K562 (cell line): ENCODE measurements at regions not wholly inside any gene's neighbourhood (a gene's known extent, or its start where the extent isn't known, plus 50 kb on each side); places are given as distances from the start of the nearest gene placed in this dataset.

Source experiments
- ATAC-seq: fragments of 200-7000 bp; cut with Tn5 transposase; 3 replicates; pipeline ENCODE4 v1.9.1; 2020; ENCODE audit warnings: moderate library complexity
- BruUV-seq: library from RNA; stranded (reverse); fragments of 400-500 nt; replicated peaks from 2 replicates; lab custom pipeline; 2021; lab: Mats Ljungman, UMichigan
- CTCF ChIA-PET: fragments of 300-600 bp; formaldehyde crosslinking; extraction: SDS; loops from one replicate; lab custom pipeline; 2021; ENCODE audit warnings: low intra/inter-chr PET ratio; lab: Yijun Ruan, JAX
- POLR2A ChIA-PET: fragments of 300-600, 350-650 bp; sonication (Branson Sonifier 250); formaldehyde crosslinking; extraction: SDS; loops from one replicate; lab custom pipeline; 2021; ENCODE audit warnings: antibody characterized with exemption, inconsistent platforms; lab: Yijun Ruan, JAX
- DNase-seq, 4 experiments: peaks; one replicate each; pipeline versions ENCODE4 v3.0.0 to v3.0.0-alpha.2; 2011 to 2018; ENCODE audit warnings: low spot score in 3 of 4, mixed read lengths in 3 of 4; ENCODE audit errors: extremely low read depth in 1 of 4
- FAIRE-seq: peaks from 2 replicates; lab custom pipeline; 2011; peaks lifted over from hg19 to GRCh38; lab: Jason Lieb, UNC
- H2AFZ ChIP-seq: 2 replicates; pipeline ENCODE4 v1.6.0; 2011; ENCODE audit warnings: low read depth, low read length, control low read depth, inconsistent platforms
- H3K27ac ChIP-seq: fragments of 200-600 bp; 3 replicates; pipeline ENCODE4 v1.8.0; 2011; ENCODE audit warnings: low read depth, mild to moderate bottlenecking, control low read depth, inconsistent platforms, low read length, moderate library complexity, mixed read lengths; ENCODE audit errors: extremely low read depth
- H3K27me3 ChIP-seq, 2 experiments: fragments of 300-600 bp in 1 of 2; 2 replicates in 1 of 2; 3 replicates in 1 of 2; pipeline versions ENCODE4 v1.6.0 to v1.8.0; 2011; ENCODE audit warnings: inconsistent platforms in 2 of 2, low read length in 2 of 2, mild to moderate bottlenecking in 1 of 2, mixed read lengths in 1 of 2, moderate library complexity in 1 of 2; ENCODE audit not compliant: control insufficient read depth in 2 of 2, insufficient read depth in 2 of 2
- H3K36me3 ChIP-seq: fragments of 300-600 bp; 3 replicates; pipeline ENCODE4 v1.8.0; 2011; ENCODE audit warnings: mild to moderate bottlenecking, low read length, inconsistent platforms; ENCODE audit not compliant: control insufficient read depth, insufficient read depth
- H3K4me1 ChIP-seq, 2 experiments: fragments of 200-600 bp in 1 of 2; replicated peaks in 1 of 2; 2 replicates in 1 of 2; 3 replicates in 1 of 2; pipeline versions ENCODE4 v1.5.1 to v1.8.0; 2011; ENCODE audit warnings: inconsistent platforms in 2 of 2, low read length in 2 of 2, mild to moderate bottlenecking in 1 of 2, mixed read lengths in 1 of 2, moderate library complexity in 1 of 2; ENCODE audit not compliant: control insufficient read depth in 2 of 2, insufficient read depth in 2 of 2
- H3K4me2 ChIP-seq: 2 replicates; pipeline ENCODE4 v1.6.1; 2011; ENCODE audit warnings: low read length, control low read depth, inconsistent platforms, mixed read lengths; ENCODE audit not compliant: insufficient read depth
- H3K4me3 ChIP-seq: fragments of 200-600 bp; sonication (generic), shearing (Covaris generic); 2 replicates; pipeline ENCODE4 v1.5.1; 2016; ENCODE audit warnings: control low read depth, inconsistent platforms
- H3K79me2 ChIP-seq: fragments of 200-600 bp; 3 replicates; pipeline ENCODE4 v1.8.0; 2011; ENCODE audit warnings: low read length, inconsistent platforms; ENCODE audit not compliant: control insufficient read depth, insufficient read depth
- H3K9ac ChIP-seq, 2 experiments: 2 replicates each; pipeline versions ENCODE4 v1.6.0 to v1.6.1; 2011; ENCODE audit warnings: low read depth in 2 of 2, low read length in 2 of 2, control low read depth in 1 of 2, inconsistent platforms in 1 of 2, mild to moderate bottlenecking in 1 of 2, mixed read lengths in 1 of 2; ENCODE audit not compliant: insufficient read depth in 1 of 2
- H3K9me1 ChIP-seq: one replicate; pipeline ENCODE4 v1.6.0; 2011; ENCODE audit warnings: inconsistent platforms, mild to moderate bottlenecking, low read length, moderate library complexity; ENCODE audit not compliant: control insufficient read depth, insufficient read depth
- H3K9me3 ChIP-seq: replicated peaks from 2 replicates; pipeline ENCODE4 v1.5.1; 2011; ENCODE audit warnings: low read depth, low read length, inconsistent platforms; ENCODE audit not compliant: control insufficient read depth, insufficient read depth
- H4K20me1 ChIP-seq: replicated peaks from 2 replicates; pipeline ENCODE4 v1.6.1; 2011; ENCODE audit warnings: low read length, inconsistent platforms, mixed read lengths; ENCODE audit not compliant: control insufficient read depth, insufficient read depth
- ARID2 ChIP-seq: fragments of 450-650 bp; IDR thresholded peaks from 2 replicates; pipeline ENCODE4 v1.6.1; 2017; ENCODE audit warnings: antibody characterized with exemption, mild to moderate bottlenecking
- CREBBP ChIP-seq: IDR thresholded peaks from one replicate; pipeline ENCODE4 v1.6.1; 2012; ENCODE audit warnings: low read depth, mild to moderate bottlenecking, control low read depth, inconsistent platforms, low read length
- DPF2 ChIP-seq: fragments of 450-650 bp; IDR thresholded peaks from 2 replicates; pipeline ENCODE4 v1.6.1; 2016
- HDAC3 ChIP-seq: fragments of 450-650 bp; IDR thresholded peaks from 2 replicates; pipeline ENCODE4 v1.6.1; 2018; ENCODE audit warnings: borderline replicate concordance, mild to moderate bottlenecking, moderate library complexity; ENCODE audit not compliant: partially characterized antibody
- NBN ChIP-seq: fragments of 450-650 bp; IDR thresholded peaks from 2 replicates; pipeline ENCODE4 v1.6.1; 2016; ENCODE audit warnings: low read depth, mild to moderate bottlenecking
- NCOA2 ChIP-seq, 2 experiments: fragments of 450-650 bp; IDR thresholded peaks; 2 replicates each; pipeline ENCODE4 v1.6.1; 2018; ENCODE audit warnings: mild to moderate bottlenecking in 2 of 2, moderate library complexity in 1 of 2; ENCODE audit not compliant: partially characterized antibody in 2 of 2
- NR2C1 ChIP-seq, 2 experiments: fragments of 450-650 bp; IDR thresholded peaks; 2 replicates each; pipeline ENCODE4 v1.6.1; 2017; ENCODE audit warnings: mild to moderate bottlenecking in 2 of 2, antibody characterized with exemption in 1 of 2, inconsistent platforms in 1 of 2, missing compliant biosample characterization in 1 of 2, missing genetic modification characterization in 1 of 2
- POLR2AphosphoS5 ChIP-seq: IDR thresholded peaks from 2 replicates; pipeline ENCODE4 v1.6.1; 2011; ENCODE audit warnings: mild to moderate bottlenecking, low read depth, low read length, moderate library complexity; ENCODE audit not compliant: control insufficient read depth, insufficient read depth
- SRSF3 ChIP-seq: fragments of 200-400 bp; formaldehyde crosslinking; IDR thresholded peaks from 2 replicates; pipeline ENCODE4 v1.6.1; 2016; ENCODE audit warnings: mild to moderate bottlenecking, low read length, moderate library complexity; ENCODE audit not compliant: insufficient read depth
- ZBTB17 ChIP-seq: fragments of 450-650 bp; formaldehyde crosslinking; IDR thresholded peaks from 2 replicates; pipeline ENCODE4 v1.4.0; 2020; ENCODE audit warnings: mild to moderate bottlenecking
- WGBS: fragments of 100-300 bp; shearing (Covaris generic); methylation state at CpG from one replicate; pipeline ENCODE4 v1.1.6; 2016; ENCODE audit warnings: low coverage, mixed read lengths; ENCODE audit not compliant: insufficient coverage; ENCODE audit errors: missing lambda C conversion rate; 5-methylcytosine and 5-hydroxymethylcytosine counted together
- in situ Hi-C: fragments of 300-500 bp; cut with MboI; formaldehyde crosslinking; loops from 4 replicates; pipeline ENCODE4 v1.15.0; 2018; ENCODE audit warnings: inconsistent platforms, mixed read lengths
- intact Hi-C: fragments of 100-400 bp; cut with micrococcal nuclease; formaldehyde crosslinking; loops from 2 replicates; pipeline ENCODE4 v1.14.2; 2022
- TF ChIP-seq, protein P1 (sequence below): fragments of 450-650 bp; IDR thresholded peaks from 2 replicates; pipeline ENCODE4 v1.6.1; 2017; ENCODE audit warnings: mild to moderate bottlenecking, moderate library complexity
- TF ChIP-seq, protein P2 (sequence below): sonication (generic); formaldehyde crosslinking; IDR thresholded peaks from 2 replicates; pipeline ENCODE4 v1.8.0; 2022; ENCODE audit warnings: mild to moderate bottlenecking, missing genetic modification reagents, borderline replicate concordance
- TF ChIP-seq, protein P3 (sequence below), 2 experiments: fragments of 150-350 bp in 1 of 2; IDR thresholded peaks; 2 replicates each; pipeline ENCODE4 v1.6.1; 2012 to 2016; ENCODE audit warnings: low read depth in 2 of 2, low read length in 2 of 2, mild to moderate bottlenecking in 1 of 2, moderate library complexity in 1 of 2
- TF ChIP-seq, protein P4 (sequence below): sonication (generic); formaldehyde crosslinking; IDR thresholded peaks from 2 replicates; pipeline ENCODE4 v1.9.0; 2022; ENCODE audit warnings: mild to moderate bottlenecking, missing genetic modification reagents

DNA sequence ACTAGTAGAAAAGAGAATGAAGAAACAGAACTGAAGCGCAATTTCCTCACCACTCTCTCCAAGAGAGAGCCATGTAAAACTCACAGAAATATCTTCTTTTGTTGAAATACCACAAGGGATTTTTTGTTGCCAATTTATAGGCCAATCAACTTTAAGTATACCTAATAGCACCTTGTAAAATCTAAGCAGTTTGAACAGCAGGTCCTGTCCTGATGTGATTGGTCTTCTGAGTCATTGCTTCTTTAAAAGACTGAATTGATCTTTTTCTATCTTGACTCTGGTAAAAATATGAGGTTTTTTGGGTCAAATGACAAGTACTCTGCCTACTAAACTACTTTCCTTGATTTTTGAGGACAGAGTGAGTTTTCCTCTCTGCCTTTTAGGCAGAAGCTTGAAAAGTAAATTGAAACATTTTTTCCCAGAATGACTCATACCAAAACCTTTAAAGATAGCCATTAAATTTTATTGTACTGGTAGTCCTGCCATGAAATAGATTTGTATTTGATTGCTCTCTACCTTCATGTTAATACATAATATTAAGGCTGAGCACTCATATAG is 343.9 kb upstream of the CBLB start:
- CTCF ChIA-PET = no interaction called here
- DNase-seq (no peak), FAIRE-seq (no peak), ATAC-seq (no peak)
- in situ Hi-C loops = no loop called here
- Histone ChIP-seq H3K27ac (no peak overlapping the region), H3K79me2 (no peaks in the 10 kb centered on the region), H3K9me1 (no peaks in the 10 kb centered on the region), H3K9ac (no peak overlapping the region), H4K20me1 (no peaks in the 10 kb centered on the region), H3K4me2 (no peak overlapping the region), H2AFZ (no peak overlapping the region), H3K9me3 (no peaks in the 10 kb centered on the region), H3K4me3 (no peak overlapping the region), H3K36me3 (no peaks in the 10 kb centered on the region), H3K4me1 (peaks cover 0 to 4% of the 10 kb centered on the region in 2 experiments; a peak in 2 of 5 replicates), H3K27me3 (no peaks in the 10 kb centered on the region)
- POLR2A ChIA-PET = no interaction called here
- intact Hi-C loops = no loop called here
- 60% methylated on average over 1 of the region's 1 CpG for WGBS
- BruUV-seq = no TSS peak
- TF ChIP-seq, protein P1, sequence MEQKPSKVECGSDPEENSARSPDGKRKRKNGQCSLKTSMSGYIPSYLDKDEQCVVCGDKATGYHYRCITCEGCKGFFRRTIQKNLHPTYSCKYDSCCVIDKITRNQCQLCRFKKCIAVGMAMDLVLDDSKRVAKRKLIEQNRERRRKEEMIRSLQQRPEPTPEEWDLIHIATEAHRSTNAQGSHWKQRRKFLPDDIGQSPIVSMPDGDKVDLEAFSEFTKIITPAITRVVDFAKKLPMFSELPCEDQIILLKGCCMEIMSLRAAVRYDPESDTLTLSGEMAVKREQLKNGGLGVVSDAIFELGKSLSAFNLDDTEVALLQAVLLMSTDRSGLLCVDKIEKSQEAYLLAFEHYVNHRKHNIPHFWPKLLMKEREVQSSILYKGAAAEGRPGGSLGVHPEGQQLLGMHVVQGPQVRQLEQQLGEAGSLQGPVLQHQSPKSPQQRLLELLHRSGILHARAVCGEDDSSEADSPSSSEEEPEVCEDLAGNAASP = no peak
- no peak for TF ChIP-seq ARID2
- TF ChIP-seq ZBTB17 (CRISPR knock-in tag) = no peak
- TF ChIP-seq DPF2 = no peak
- TF ChIP-seq, protein P2, sequence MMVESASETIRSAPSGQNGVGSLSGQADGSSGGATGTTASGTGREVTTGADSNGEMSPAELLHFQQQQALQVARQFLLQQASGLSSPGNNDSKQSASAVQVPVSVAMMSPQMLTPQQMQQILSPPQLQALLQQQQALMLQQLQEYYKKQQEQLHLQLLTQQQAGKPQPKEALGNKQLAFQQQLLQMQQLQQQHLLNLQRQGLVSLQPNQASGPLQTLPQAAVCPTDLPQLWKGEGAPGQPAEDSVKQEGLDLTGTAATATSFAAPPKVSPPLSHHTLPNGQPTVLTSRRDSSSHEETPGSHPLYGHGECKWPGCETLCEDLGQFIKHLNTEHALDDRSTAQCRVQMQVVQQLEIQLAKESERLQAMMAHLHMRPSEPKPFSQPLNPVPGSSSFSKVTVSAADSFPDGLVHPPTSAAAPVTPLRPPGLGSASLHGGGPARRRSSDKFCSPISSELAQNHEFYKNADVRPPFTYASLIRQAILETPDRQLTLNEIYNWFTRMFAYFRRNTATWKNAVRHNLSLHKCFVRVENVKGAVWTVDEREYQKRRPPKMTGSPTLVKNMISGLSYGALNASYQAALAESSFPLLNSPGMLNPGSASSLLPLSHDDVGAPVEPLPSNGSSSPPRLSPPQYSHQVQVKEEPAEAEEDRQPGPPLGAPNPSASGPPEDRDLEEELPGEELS = no peak
- no peak for TF ChIP-seq NBN
- TF ChIP-seq HDAC3 = no peak
- no peak for TF ChIP-seq SRSF3
- no peak for TF ChIP-seq NCOA2 (IDR thresholded peaks at IDR 0.05; ENCODE audit: partially characterized antibody in 2 of 2)
- no peak for TF ChIP-seq NR2C1 (IDR thresholded peaks at IDR 0.05)
- no peak for TF ChIP-seq NR2C1 (tag; IDR thresholded peaks at IDR 0.05)
- TF ChIP-seq, protein P3, sequence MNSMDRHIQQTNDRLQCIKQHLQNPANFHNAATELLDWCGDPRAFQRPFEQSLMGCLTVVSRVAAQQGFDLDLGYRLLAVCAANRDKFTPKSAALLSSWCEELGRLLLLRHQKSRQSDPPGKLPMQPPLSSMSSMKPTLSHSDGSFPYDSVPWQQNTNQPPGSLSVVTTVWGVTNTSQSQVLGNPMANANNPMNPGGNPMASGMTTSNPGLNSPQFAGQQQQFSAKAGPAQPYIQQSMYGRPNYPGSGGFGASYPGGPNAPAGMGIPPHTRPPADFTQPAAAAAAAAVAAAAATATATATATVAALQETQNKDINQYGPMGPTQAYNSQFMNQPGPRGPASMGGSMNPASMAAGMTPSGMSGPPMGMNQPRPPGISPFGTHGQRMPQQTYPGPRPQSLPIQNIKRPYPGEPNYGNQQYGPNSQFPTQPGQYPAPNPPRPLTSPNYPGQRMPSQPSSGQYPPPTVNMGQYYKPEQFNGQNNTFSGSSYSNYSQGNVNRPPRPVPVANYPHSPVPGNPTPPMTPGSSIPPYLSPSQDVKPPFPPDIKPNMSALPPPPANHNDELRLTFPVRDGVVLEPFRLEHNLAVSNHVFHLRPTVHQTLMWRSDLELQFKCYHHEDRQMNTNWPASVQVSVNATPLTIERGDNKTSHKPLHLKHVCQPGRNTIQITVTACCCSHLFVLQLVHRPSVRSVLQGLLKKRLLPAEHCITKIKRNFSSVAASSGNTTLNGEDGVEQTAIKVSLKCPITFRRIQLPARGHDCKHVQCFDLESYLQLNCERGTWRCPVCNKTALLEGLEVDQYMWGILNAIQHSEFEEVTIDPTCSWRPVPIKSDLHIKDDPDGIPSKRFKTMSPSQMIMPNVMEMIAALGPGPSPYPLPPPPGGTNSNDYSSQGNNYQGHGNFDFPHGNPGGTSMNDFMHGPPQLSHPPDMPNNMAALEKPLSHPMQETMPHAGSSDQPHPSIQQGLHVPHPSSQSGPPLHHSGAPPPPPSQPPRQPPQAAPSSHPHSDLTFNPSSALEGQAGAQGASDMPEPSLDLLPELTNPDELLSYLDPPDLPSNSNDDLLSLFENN (IDR thresholded peaks at IDR 0.05; ENCODE audit: low read depth in 2 of 2, low read length in 2 of 2) = no peak
- no peak for TF ChIP-seq CREBBP
- TF ChIP-seq, protein P4, sequence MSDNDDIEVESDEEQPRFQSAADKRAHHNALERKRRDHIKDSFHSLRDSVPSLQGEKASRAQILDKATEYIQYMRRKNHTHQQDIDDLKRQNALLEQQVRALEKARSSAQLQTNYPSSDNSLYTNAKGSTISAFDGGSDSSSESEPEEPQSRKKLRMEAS = no peak
- TF ChIP-seq POLR2AphosphoS5 = no peak
